Tongue (tissue), 1 donor: ENCODE measurements at regions not wholly inside any gene's neighbourhood (a gene's known extent, or its start where the extent isn't known, plus 50 kb on each side); places are given as distances from the start of the nearest gene placed in this dataset.

Experiments
- DNase-seq: peaks from one replicate; pipeline ENCODE4 v3.0.0-alpha.2; 2015

DNA sequence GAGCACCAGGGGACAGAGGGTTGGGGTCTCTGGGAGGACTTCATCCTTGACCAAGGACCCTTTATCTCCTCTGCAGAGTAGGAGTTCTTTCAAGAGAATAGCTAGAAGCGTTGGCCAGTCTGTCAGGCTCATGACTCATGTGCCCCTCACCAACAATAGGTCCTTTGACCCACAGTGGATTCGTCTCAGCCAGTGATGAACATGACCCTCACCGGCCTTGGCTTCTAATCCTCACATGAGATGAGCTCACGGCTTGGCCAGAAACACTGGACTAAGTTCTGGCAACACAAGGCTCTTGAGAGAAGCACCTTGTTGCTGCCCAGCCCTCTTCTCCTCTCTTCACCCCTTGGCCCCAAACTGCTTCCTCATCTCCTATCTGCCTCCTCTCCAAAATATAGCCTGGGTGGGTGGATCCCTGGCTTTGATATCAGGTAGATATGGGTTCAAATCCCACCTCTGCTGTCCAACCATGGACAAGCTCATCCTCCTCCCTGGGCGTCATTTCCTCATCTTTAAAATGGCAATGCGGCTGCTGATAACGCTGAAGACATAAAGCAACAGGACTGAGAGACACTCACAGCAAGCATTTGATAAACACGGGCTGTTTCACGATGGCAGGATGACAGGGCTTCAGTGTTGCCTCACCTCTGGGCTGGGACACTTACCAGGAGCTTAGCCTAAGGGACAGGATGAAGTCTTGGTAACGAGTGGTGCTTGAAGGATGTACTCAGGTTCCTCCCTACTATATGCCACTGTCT is 446.7 kb upstream of the PROK2 start:
- DNase-seq, result no peak

DNA sequence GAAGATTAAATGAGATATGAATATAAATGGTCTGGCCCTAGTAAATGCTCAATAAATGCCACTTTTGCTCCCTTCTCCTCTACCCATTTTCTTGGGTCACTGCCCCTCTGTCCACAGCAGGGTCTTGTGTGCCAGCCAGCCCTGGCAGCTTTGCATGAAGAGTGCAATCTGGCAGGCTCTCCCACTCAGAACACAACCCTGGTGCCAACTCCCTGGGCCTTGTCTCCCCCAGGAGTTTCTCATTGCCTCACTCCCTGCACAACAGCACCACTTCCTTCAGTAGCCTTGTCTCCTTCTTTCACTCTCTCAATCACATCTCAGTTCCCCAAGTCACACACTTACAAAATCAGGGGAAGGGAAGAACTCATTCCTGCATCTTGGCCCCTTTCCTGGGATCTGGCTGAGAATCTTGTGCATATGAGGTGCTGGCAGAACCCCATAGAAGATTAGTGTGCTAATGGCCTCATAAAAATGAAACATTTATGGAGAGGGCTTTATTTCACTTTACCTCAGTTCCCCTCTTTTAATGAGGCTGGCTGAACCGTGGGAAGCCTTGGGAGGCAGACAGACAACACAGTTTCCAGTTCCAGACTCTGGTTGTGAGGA is 445.9 kb upstream of the PROK2 start:
- no peak for DNase-seq

DNA sequence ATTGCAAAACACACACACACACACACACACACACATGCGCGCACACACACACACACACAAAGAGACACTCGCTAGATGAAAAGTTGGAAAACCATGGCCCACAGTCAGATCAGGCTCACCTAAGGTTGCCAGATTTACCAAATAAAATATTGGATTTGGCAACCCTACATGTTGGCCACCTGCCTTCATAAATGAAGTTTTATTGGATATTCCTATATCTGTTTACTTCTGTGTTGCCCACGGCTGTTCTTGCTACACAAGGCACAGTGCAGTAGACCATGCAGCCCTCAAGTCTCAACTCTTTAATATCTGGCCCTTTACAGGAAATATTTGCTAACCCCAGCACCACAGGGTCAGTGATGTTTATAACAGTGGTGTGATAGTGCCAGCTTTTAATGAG is 445.0 kb upstream of the PROK2 start:
- no peak for DNase-seq

DNA sequence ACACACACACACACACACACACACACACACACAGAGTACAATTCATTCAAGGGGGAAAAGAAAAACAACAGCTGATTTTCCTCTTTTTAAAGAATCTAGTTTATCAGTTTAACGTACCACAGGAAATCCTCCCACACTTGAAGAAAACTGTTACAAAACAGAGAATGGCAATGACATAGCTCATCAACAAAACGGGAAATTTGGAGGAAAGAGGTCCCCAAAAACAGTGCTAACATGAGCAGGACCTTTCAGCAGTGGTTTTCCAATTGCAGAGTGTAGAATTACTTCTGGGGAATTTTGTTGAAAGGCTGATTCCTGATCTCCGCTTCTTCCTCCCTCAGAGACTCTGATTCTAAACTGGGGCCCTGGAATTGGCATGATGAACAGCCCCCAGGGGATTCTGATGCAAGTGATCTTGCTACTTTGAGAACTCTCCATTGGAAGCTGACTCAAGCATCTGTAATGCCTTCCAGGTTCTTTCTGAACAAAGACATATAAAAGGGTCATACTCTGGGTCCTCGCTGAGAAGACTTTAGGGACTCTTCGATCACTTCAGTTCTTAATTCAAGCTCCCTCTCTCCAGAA is 442.6 kb upstream of the PROK2 start:
- DNase-seq, result no peak

DNA sequence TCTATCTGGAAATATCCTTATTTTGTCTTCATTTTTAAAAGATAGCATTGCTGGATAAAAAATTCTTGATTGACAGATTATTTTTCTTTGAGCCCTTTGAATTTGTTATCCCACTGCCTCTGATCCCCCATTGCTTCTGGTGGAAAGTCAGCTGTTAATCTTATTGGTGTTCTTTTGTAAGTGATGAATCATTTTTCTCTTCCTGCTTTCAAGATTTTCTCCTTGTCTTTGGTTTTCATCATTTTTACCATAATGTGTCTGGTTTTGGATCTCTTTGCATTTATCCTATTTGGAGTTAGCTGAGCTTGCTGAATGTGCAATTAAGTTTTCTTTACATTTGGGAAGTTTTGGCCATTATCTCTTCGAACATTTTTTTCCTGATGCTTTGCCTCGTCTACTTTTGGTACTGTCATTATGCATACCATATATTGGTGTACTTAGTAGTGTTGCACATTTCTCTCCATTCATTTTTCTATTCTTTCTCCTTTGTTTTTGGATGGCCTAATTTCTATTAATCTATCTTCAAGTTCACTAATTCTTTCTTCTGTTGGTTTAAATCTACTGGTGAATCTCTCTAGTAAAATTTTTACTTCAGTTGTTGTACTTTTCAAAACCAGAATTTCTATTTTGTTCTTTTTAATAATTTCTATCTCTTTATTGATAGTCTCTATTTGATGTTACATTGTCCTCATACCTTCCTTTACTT is 440.0 kb upstream of the PROK2 start:
- no peak for DNase-seq

DNA sequence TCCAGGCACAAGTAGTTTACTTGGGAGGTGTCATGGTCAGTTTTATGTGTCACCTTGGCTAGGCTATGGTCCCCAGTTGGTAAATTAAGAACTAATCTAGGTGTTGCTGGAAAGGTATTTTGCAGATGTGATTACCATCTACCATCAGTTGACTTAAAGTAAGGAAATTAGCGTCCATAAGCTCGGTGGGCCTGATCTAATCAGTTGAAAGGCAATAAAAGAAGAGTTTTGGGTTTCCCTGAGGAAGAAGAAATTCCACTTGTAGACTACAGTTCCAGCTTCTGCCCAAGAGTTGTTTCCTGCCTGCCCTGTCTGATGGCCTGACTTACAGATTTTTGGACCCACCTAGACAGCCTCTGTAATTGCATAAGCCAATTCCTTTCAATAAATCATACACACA is 438.7 kb upstream of the PROK2 start:
- DNase-seq, result no peak

DNA sequence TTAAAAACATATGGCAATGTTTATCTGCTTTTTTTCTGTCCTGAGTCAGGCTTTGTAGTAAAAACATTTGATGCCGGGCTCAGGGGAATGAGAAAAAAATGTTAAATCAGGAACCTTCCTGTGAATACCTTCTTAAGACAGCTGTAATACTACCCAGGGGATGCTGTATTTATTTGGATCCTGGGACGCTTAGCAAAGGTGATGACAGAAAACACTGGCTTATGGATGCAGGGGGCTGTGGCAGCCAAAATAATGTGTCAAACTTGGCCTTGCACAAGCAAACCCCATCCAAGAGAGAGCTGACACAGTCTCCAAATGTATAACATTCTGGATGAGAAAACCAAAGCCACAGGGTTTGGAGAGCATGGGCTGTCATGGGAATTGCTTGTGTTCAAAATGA is 438.2 kb upstream of the PROK2 start:
- peak; percentile 79 for DNase-seq

DNA sequence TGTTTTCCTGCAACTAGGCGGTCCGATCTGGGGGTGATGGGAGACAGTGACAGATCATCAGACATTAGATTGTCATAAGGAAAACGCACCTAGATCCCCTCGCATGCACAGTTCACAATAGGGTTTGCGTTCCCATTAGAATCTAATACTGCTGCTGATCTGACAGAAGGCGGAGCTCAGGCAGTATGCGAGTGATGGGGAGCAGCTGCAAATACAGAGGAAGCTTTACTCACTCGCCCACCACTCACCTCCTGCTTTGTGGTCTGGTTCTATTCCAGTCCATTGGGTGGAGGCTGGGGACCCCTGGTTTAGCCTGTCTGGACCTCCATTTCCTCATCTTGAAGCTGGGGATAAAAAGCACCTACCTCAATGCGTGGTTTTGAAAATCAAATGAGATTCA is 437.5 kb upstream of the PROK2 start:
- DNase-seq, result no peak

DNA sequence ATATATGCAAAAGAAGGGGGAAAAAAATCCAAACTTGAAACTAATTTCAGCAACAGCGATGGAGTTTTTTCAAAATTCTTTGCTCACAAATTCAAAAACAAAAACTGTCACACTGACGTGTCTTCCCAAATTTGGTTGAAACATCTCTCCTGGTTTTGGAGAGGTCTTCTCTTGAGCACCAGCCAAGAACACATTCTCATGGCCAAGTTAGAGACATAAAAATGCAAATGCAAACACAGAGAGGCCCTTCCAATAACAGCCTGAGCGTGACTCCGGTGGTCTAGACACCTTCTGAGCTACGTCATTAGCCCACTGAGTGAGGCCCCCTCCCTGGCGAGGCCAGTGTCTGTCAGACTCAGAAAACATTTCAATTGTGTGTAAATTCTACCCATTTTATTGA is 436.0 kb upstream of the PROK2 start:
- peak; percentile 48 for DNase-seq

DNA sequence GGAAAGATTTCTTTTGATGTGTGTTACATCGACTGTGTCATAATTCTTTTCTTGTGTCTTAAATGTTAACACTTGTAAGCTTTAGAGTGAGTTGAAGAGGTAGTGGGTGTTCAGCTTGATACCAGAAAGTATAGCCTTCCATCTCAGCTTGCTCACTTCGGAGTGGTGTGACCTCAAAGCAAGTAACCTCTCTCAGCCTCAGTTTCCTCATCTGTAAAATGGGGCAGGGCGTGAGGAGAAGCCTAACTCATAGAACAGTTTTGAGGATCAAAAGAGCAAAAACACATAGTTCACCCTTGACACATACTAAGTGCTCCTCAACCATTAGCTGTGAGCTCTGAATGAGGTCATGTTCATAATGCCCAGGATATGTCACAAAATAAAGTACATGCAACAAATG is 434.8 kb upstream of the PROK2 start:
- DNase-seq, result no peak

DNA sequence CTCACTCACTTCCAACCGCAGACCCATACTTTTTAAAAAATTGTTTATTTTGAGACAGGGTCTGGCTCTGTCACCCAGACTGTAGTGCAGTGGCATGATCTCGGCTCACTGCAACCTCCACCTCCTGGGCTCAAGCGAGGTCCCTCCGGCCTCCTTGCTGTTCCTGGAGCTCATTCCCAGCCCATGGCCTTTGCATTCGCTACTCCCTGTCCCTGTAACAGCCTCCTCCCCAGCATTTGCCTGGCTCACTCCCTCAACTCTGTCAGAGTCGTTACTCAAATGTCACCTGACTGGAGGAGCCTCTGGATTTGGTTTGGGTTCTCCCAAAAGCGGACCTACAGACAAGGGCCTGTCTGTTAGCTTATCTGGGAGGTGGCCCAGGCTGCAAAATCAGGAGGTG is 432.6 kb upstream of the PROK2 start:
- DNase-seq, result no peak

DNA sequence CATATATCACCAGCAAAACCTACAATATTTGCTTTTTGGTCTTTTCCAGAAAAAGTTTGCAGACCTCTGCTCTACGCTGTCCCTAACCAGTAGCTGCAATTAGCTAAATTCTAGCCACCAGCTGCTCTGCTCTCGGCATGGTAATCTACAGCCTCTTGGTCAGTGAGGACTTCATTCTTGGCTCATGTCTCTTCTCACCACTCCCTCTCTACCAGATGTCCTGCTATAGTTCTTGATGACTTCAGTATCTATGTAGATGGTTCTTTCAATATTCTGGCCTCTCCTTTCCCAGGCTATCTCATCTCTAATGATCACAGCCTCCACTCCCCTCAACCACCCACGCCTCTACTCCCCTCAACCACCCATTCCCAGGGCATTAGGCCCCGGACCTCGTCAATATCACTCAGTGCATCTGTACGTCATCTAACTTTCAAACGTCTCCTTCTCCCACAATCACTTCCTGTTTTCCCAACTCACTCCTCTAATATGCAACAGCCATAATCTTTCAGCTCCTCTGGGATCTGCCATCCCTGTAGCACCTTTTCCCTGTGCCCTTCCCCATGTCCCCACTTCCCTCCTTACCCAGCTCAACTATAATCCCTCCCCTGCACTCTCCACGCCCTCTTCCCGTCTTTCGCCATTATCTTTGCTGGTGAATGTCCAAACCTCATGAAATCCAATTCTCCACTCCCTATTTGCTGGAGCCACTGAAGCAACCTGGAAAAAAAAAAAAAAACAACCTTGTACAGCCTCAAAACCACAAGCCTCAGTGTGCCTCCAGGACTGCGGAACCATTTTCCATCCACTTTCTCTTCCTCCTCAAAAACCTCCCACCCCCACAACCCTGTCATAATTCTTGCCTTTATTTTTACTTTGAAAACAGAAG is 429.4 kb upstream of the PROK2 start:
- no peak for DNase-seq

DNA sequence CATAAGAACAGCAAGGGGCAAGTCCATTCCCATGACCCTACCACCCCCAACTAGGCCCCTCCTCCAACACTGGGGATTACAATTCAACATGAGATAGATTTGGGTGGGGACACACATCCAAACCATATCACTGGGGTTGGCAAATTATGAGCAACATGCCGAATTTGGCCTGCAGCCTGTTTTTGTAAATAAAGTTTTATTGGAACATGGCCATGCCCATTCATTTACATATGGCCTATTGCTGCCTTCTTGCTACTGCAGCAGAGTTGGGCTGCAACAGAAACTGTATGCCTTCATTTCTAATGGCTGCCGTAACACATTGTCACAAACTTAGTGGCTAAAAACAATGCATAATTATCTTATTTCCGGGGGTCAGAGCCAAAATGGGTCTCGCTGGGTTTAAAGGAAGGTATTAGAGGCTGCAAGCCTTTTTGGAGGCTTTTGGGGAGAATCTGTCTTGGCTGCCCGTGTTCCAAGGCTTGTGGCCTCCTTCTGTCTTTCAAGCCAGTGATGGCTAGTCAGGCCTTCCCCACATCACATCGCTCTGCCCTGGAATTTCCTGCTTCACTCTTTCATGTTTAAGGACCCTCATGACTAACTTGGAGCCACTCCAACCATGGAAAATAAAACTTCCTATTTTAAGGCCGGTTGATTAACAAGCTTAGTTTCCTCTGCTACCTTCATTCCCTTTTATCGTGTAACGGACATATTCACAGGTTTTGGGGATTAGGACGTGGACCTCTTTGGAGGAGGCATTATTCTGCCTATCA is 428.5 kb upstream of the PROK2 start:
- DNase-seq, result no peak

DNA sequence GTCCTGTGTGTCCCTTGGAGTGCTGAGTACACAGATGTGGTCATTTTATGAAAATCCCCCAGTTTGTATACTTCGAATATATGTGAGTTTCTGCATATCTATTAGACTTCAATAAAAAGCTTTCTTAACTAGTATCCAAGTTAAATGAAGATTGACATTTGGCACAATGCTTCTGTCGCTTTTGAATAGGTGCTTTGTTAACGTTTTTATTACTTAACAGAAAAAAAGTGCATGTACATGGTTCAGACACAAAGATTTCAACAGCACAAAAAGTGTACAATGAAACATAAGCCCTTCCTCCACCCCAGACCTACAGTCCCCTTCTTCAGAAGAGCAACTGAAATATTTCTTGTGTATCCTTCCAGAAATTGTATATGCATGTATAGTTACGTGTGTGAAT is 427.4 kb upstream of the PROK2 start:
- DNase-seq, result no peak

DNA sequence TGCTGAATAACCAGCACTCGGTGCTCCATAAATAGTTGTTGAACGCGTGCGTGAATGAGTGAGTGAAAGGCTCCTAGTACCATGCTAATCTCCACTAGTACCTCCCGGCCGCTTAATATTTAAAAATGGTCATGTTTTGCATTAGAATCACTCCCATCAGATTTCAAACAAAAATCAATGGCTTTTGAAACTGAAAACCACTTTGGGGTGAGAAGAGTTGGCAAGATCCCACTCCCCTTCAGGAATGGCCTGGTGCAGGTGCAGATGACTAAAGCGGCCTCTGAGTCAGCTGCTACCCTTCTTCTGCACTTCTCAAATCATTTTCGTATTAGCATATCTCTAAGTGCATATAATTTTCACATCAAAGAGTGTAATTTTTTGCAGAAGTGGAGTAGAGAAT is 425.3 kb upstream of the PROK2 start:
- DNase-seq, result no peak

DNA sequence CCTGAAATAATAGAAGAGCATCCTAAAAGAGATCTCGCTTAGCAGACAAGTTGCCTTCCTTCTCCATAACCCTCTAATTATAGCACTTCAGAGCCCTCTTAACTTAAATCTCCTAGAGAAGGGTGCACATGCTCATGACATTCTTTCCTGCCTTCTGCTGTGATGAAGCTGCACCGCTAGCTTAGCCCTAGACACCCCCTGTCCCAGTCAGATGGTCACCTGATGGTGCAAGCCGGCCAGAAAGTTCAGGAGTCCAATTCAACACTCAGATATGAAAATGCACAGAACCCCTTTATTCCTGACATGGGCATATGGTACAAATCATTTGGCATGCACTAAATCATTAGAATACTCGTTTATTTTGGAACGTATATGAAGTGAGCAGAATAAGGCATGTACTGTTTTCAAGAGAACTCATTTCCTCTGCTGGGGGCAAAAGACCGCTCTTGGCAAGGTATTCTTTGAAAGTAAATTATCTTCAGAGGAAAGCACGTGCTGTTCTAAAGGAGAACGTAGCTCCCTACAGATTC is 420.4 kb upstream of the PROK2 start:
- peak; percentile 29 for DNase-seq

DNA sequence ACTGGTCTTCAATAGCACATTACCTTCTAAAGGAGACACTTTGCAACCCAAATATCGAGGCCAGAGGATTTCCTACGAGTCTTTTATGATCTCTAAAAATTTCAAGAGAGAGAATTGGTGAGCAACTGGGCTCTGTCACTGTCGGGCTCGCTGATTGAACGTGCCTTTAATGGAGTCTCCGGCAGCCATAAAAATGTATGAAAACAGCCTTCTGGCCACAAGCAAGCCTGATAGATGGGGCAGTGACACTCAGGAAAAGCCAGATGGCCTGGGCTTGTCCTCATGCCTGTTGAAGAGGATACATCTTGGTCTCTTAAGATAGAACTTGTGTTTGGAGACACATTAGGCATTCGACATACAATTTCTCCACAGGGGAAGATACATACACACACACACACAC is 419.5 kb upstream of the PROK2 start:
- DNase-seq, result no peak

DNA sequence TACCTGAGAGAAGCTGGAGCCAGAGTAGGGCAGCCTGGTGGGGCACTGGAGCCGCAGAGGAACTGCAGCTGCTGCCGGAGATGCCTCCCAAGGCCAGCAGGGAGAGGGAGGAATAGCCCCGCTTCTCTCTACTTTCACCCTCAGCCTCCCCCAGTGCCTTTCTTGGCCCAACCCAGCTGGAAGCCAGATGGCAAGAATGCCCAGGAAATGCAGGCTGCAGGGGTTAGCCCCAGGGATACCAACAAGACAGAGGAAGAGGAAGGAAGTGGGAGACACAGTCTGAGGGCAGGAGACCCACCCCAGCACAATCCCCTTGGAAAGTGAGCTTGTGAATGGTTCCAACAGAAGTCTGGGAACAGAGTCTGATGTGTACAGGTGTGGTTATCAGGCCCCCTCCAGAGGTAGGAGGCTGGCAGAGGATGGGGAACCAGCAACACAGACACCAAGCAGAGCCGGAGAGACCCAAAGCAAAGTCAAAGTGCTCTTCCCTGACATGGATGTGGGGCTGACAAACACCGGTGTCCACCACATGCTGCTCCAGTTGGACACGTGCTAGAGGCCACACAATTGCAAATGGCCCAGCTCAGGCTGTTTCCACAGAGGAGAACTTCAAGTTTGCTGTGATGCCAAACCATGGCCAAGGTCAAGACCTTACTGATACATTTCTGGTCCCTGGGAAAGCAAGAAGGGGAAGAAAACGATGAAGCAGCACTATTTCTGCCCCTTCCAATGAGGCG is 418.8 kb upstream of the PROK2 start:
- DNase-seq, result no peak

DNA sequence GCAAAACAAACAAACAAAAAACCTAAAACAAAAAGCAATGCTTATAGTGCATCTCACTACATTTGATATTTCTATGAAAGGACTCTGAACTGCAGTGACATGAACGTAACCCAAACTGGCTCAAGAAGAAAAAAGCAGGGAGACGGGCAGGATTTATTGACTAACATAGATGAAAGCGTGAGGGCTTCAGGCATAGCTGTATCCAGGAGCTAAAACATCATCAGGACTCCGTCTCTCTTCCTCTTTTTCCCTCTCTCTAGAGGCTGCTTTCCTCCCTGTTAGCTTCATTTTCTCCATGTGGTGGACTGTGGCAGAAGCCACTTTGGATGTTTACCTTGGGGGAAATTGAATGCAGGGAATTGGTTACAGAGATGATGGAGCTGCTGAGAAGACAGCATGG is 418.2 kb upstream of the PROK2 start:
- no peak for DNase-seq

DNA sequence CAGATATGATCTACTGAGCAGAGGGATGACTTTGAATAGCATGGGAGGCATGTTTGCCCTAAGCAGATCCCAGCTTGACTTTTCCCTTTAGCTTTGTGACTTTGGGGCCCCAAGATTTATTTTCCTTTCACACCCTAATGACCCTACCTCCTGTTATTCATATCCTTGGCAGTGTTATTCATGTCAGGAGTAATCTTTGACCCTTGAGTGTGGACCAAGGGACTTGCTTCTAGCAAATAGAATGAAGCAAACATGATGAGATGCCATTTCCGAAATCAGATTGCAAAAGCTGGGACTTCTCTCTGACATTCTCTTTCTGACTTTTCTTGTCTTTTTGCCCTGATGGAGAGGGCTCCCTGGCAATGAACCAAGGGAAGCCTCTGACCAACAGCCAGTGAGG is 415.4 kb upstream of the PROK2 start:
- no peak for DNase-seq

DNA sequence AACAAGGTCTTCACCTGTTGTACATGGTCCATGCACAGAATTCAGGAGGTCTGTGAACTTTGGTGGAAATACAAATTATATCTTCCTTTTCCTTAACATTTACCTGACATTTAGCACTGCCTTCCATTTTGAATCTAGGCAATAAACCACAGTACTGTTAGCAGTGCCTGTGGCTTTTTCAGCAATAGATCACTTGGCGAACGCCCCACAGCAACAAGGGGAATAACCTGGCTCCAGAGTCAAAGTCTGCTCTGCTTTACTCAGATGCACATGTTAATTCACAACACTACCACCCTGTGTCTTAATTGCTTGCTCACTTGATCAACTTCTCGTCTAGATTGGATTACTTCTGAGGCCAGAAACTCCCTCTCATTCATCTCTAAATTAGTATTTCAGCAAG is 414.6 kb upstream of the PROK2 start:
- no peak for DNase-seq
